Left lung (tissue), 4 donors: ENCODE measurements at regions not wholly inside any gene's neighbourhood (a gene's known extent, or its start where the extent isn't known, plus 50 kb on each side); places are given as distances from the start of the nearest gene placed in this dataset.

Experiments
- ATAC-seq: fragments of 200-7000 bp; cut with Tn5 transposase; one replicate; pipeline ENCODE4 v1.9.1; 2020; ENCODE audit warnings: moderate library complexity
- DNase-seq, 4 donors: peaks; one replicate each; pipeline ENCODE4 v3.0.0-alpha.2; 2013 to 2020
- H3K27ac ChIP-seq, 2 donors: fragments of 200-600 bp; sonication (generic) in 1 of 2; one replicate each; pipeline versions ENCODE4 v1.5.0 to v1.8.0; 2020 to 2021
- H3K27me3 ChIP-seq, 2 donors: fragments of 200-600 bp; sonication (generic) in 1 of 2; one replicate each; pipeline versions ENCODE4 v1.5.0 to v1.8.0; 2020 to 2021
- H3K36me3 ChIP-seq, 2 donors: fragments of 200-600 bp; sonication (generic) in 1 of 2; one replicate each; pipeline versions ENCODE4 v1.5.0 to v1.8.0; 2020 to 2021
- H3K4me1 ChIP-seq, 2 donors: fragments of 200-600 bp; one replicate each; pipeline ENCODE4 v1.8.0; 2021
- H3K4me3 ChIP-seq, 2 donors: fragments of 200-600 bp; sonication (generic) in 1 of 2; one replicate each; pipeline versions ENCODE4 v1.5.0 to v1.8.0; 2020 to 2021; ENCODE audit warnings: mild to moderate bottlenecking in 1 of 2
- H3K9me3 ChIP-seq, 2 donors: fragments of 200-600 bp; sonication (generic) in 1 of 2; one replicate each; pipeline versions ENCODE4 v1.5.0 to v1.8.0; 2020 to 2021
- intact Hi-C, 2 donors: fragments of 100-400 bp; cut with DNase I; formaldehyde crosslinking; loops; one replicate each; pipeline versions ENCODE4 v1.11.2 to v1.14.2; 2022
- TF ChIP-seq, protein P1 (sequence below), 2 donors: fragments of 200-600 bp; sonication (generic) in 1 of 2; IDR thresholded peaks; one replicate each; pipeline versions ENCODE4 v1.5.0 to v1.8.0; 2021; ENCODE audit warnings: antibody characterized with exemption in 2 of 2
- donor health status: DM: no; HTN: yes; CAD: no.
- donor health status: DM: no; HTN: no; CAD: no.

DNA sequence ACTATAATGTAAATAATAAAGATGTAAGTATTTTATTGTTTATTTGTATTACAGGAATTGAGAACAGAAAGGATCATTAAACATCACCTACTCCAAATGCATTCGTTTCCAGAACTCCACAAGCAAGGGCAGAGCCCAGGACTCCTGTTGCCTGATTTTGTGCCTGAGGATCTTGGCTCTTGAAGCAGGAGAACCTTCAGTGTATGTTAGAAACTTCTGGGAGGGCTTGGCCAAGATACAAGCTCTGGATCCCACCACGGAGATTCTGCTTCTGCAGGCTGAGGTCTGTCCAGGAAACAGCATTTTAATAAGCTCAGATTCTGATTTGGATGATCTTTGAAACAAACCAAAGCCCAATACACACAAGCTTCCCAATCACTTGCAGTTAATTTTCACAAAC is 142.4 kb upstream of the SOX11 start:
- no peak overlapping the region for H3K27ac ChIP-seq
- H3K36me3 ChIP-seq, result no peaks in the 10 kb centered on the region
- no peak overlapping the region for H3K4me3 ChIP-seq
- no peaks in the 10 kb centered on the region for H3K27me3 ChIP-seq
- intact Hi-C loops, result no loop called here
- no peak for DNase-seq
- no peak for ATAC-seq
- TF ChIP-seq, protein P1, sequence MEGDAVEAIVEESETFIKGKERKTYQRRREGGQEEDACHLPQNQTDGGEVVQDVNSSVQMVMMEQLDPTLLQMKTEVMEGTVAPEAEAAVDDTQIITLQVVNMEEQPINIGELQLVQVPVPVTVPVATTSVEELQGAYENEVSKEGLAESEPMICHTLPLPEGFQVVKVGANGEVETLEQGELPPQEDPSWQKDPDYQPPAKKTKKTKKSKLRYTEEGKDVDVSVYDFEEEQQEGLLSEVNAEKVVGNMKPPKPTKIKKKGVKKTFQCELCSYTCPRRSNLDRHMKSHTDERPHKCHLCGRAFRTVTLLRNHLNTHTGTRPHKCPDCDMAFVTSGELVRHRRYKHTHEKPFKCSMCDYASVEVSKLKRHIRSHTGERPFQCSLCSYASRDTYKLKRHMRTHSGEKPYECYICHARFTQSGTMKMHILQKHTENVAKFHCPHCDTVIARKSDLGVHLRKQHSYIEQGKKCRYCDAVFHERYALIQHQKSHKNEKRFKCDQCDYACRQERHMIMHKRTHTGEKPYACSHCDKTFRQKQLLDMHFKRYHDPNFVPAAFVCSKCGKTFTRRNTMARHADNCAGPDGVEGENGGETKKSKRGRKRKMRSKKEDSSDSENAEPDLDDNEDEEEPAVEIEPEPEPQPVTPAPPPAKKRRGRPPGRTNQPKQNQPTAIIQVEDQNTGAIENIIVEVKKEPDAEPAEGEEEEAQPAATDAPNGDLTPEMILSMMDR (IDR thresholded peaks at IDR 0.05), result no peak
- peaks cover 0 to 2% of the 10 kb centered on the region in 2 donors for H3K9me3 ChIP-seq
- no peaks in the 10 kb centered on the region for H3K4me1 ChIP-seq

DNA sequence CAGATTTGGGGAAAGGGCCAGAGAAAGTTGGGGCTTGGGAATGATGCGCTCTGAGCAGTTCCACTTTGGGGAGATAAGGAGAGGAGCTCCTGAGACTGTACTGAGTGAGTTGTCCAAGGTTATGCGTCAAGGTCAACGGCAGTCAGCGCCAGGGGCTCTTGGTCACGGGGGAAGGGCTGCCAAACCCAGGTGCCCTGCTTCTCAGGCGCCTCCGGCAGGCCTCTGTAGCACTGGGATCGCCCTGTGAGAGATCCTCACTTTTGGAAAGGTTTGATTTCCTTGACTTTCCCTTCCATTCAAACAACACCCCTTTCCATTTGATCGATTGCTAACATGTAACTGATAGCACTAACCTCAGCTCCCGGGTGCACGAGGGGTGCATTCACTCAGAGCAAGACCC is 136.5 kb upstream of the SOX11 start:
- H3K27ac ChIP-seq, result no peak overlapping the region

DNA sequence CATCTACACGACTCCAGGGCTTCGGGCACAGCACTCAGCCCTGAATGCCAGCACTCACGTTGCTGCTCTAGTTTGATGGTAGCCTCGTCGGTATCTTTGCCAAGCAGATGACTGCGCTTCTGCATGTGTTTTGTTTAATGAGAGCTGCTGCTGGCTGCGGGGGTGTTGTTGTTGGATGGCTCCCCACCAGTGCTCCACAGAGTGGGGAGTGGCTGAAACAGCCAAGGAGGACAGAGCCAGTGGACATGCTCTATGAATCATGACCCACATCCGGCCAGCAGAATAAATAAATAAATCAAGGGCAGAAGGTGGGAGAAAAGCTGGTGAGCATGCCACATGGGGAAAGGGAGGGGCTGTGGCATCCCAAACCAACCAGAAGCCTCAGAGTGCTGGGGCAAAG is 131.2 kb upstream of the SOX11 start:
- DNase-seq, result no peak
- TF ChIP-seq, protein P1 (IDR thresholded peaks at IDR 0.05), result no peak
- Histone ChIP-seq H3K27ac (no peak overlapping the region), H3K9me3 (peaks cover 0 to 4% of the 10 kb centered on the region in 2 donors), H3K27me3 (no peaks in the 10 kb centered on the region), H3K4me1 (no peaks in the 10 kb centered on the region), H3K4me3 (no peak overlapping the region), H3K36me3 (no peaks in the 10 kb centered on the region)
- ATAC-seq, result no peak
- intact Hi-C loops, result no loop called here

More for the DNA sequence above, 136.5 kb upstream of the SOX11 start:
- TF ChIP-seq, protein P1 (IDR thresholded peaks at IDR 0.05), result no peak
- DNase-seq (no peak), ATAC-seq (no peak)
- intact Hi-C loops, result no loop called here
- H3K4me3 ChIP-seq, result no peak overlapping the region
- H3K4me1 ChIP-seq, result no peaks in the 10 kb centered on the region
- H3K36me3 ChIP-seq, result no peaks in the 10 kb centered on the region
- H3K9me3 ChIP-seq, result peaks cover 0 to 4% of the 10 kb centered on the region in 2 donors
- H3K27me3 ChIP-seq, result no peaks in the 10 kb centered on the region

DNA sequence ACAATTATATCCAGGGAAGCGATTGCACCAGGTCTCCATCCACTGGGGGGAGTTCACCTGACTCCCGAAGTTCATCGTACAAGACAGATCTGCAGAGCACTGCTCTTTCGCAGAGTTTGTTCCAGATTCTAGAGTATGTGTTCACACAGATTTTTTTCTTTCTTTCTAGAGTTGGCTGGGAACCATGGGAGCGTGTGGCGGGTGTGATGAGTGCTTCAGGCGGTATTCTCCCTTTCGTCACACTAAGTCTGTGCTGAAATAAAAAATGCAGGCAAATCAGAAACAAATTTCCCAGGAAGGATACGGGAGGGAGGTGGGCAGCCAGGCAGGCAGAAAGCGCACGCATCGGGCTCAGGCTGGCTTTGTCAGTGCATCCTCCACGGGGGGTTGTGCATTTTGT is 129.8 kb upstream of the SOX11 start:
- TF ChIP-seq, protein P1 (IDR thresholded peaks at IDR 0.05), result no peak
- Histone ChIP-seq H3K9me3 (no peaks in the 10 kb centered on the region), H3K36me3 (no peaks in the 10 kb centered on the region), H3K27me3 (no peaks in the 10 kb centered on the region), H3K4me1 (no peaks in the 10 kb centered on the region), H3K27ac (no peak overlapping the region), H3K4me3 (no peak overlapping the region)
- intact Hi-C loops, result no loop called here
- DNase-seq (no peak), ATAC-seq (no peak)

DNA sequence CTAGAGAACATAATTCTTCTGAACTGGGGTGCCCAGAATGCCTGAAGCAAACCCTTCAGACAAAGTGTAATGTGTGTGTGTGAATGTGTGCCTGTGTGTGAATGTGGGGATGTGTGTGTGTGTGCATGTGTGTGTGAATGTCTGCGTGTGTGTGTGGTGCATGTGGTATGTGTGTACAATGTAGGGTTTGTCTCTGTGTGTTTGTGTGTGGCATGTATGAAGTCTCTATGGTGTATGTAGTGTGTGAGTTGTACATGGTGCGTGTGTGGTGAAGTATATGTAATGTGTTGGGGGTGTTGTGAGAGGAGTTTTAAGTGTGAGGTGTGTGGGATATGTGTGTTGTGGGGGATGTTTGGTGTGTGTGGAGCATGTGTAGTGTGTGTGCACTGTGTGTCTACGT is 129.3 kb upstream of the SOX11 start:
- Histone ChIP-seq H3K4me3 (no peak overlapping the region), H3K27me3 (no peaks in the 10 kb centered on the region), H3K27ac (no peak overlapping the region), H3K9me3 (no peaks in the 10 kb centered on the region), H3K4me1 (no peaks in the 10 kb centered on the region), H3K36me3 (no peaks in the 10 kb centered on the region)
- ATAC-seq, result no peak
- intact Hi-C loops, result no loop called here
- DNase-seq, result no peak
- TF ChIP-seq, protein P1 (IDR thresholded peaks at IDR 0.05), result no peak
